ENCODE measurements at regions not wholly inside any gene's neighbourhood (a gene's known extent, or its start where the extent isn't known, plus 50 kb on each side); places are given as distances from the start of the nearest gene placed in this dataset.

GRCh38 chr3:86161493-86161892, 829.5 kb downstream of the VGLL3 start:
- Histone ChIP-seq H3K4ac (ENCODE audit: low read depth, low read length) (no peak overlapping the region), H3K18ac (ENCODE audit: low read depth, low read length) (no peak overlapping the region), H4K8ac (ENCODE audit: low read depth in 2 of 2, low read length in 2 of 2) (no peak overlapping the region), H3K56ac (ENCODE audit: extremely low read depth, insufficient read depth, low read length) (no peak overlapping the region), H2BK20ac (ENCODE audit: low read depth, low read length) (no peak overlapping the region), H3K4me2 (ENCODE audit: low read depth, low read length) (no peak overlapping the region), H2BK15ac (ENCODE audit: low read depth, low read length) (no peak overlapping the region), H2BK120ac (ENCODE audit: low read depth, low read length) (no peak overlapping the region), H3K36me3 (ENCODE audit: control insufficient read depth, insufficient read depth, low read length) (no peaks in the 10 kb centered on the region), H4K5ac (ENCODE audit: low read depth, low read length) (no peak overlapping the region), H2AFZ (replicated peaks; ENCODE audit: low read length, poor library complexity) (no peak overlapping the region), H2BK5ac (ENCODE audit: low read depth, low read length, poor library complexity, severe bottlenecking) (no peak overlapping the region), H3K9me3 (ENCODE audit: control insufficient read depth, insufficient read depth, low read length) (no peaks in the 10 kb centered on the region), H3K27me3 (ENCODE audit: control insufficient read depth, insufficient read depth, low read length) (no peaks in the 10 kb centered on the region), H3K9ac (ENCODE audit: low read depth, low read length) (no peak overlapping the region), H2AK9ac (replicated peaks; ENCODE audit: low read depth, low read length, poor library complexity) (no peak overlapping the region), H3K79me1 (ENCODE audit: low read depth in 1 of 2, low read length in 2 of 2) (no peaks in the 10 kb centered on the region), H3K4me3 (ENCODE audit: insufficient read depth, low read depth, low read length) (no peak overlapping the region), H2AK5ac (ENCODE audit: low read depth, low read length) (no peak overlapping the region), H3K14ac (replicated peaks; ENCODE audit: low read depth, low read length) (no peak overlapping the region), H3K9me1 (ENCODE audit: insufficient read depth, low read length) (no peaks in the 10 kb centered on the region), H3K27ac (ENCODE audit: insufficient read depth, low read length) (no peak overlapping the region), H4K91ac (ENCODE audit: insufficient read depth, low read depth, low read length) (no peak overlapping the region), H3K4me1 (ENCODE audit: control insufficient read depth, insufficient read depth, low read length) (no peaks in the 10 kb centered on the region), H4K20me1 (ENCODE audit: insufficient read depth, low read length) (no peaks in the 10 kb centered on the region), H3K23ac (ENCODE audit: low read depth, low read length) (no peak overlapping the region)
- CTCF ChIA-PET: no interaction called here
- intact Hi-C loops (cut with micrococcal nuclease): no loop called here
- BruUV-seq (replicated peaks): no TSS peak
- dilution Hi-C loops (cut with HindIII; ENCODE audit: low sequenced_read_pairs, unreplicated experiment): no loop called here
- DNase-seq: no peak
- in situ Hi-C loops (cut with MboI; ENCODE audit: low sequenced_read_pairs): no loop called here
- no peak for ATAC-seq (ENCODE audit: low read depth)
- no CpG with 5 or more reads among the region's 7 CpGs for WGBS, 2 experiments (ENCODE audit: extremely low coverage in 2 of 2, insufficient read length in 1 of 2)
- TF ChIP-seq MAZ (IDR thresholded peaks at IDR 0.05; ENCODE audit: borderline replicate concordance, low read depth, low read length) (no peak), MXI1 (IDR thresholded peaks at IDR 0.05; ENCODE audit: borderline replicate concordance, low read depth, low read length) (no peak), MAFK (IDR thresholded peaks at IDR 0.05; ENCODE audit: low read depth, low read length) (no peak), USF2 (IDR thresholded peaks at IDR 0.05; ENCODE audit: low read depth, low read length) (no peak), POLR2A (IDR thresholded peaks at IDR 0.05; ENCODE audit: low read depth, low read length) (no peak), BHLHE40 (IDR thresholded peaks at IDR 0.05; ENCODE audit: low read depth, low read length) (no peak)
- POLR2A ChIA-PET (ENCODE audit: unreplicated experiment): no interaction called here
